H9 (cell line): ENCODE measurements at regions not wholly inside any gene's neighbourhood (a gene's known extent, or its start where the extent isn't known, plus 50 kb on each side); places are given as distances from the start of the nearest gene placed in this dataset.
A peak's percentile ranks its signal among the peaks of the same experiment; 100 is the strongest.

Source experiments
- DNase-seq: peaks from one replicate; pipeline ENCODE4 v3.0.0-alpha.2; 2017
- H2AFZ ChIP-seq: one replicate; pipeline ENCODE4 v1.6.1; 2013; ENCODE audit warnings: mild to moderate bottlenecking, low read length, control low read depth, moderate library complexity
- H2AK5ac ChIP-seq: 2 replicates; pipeline ENCODE4 v1.6.1; 2013; ENCODE audit warnings: low read length, control low read depth, mixed read lengths; ENCODE audit not compliant: insufficient read length
- H2BK120ac ChIP-seq: one replicate; pipeline ENCODE4 v1.6.1; 2013; ENCODE audit warnings: low read depth, mild to moderate bottlenecking, low read length, control low read depth, inconsistent platforms; ENCODE audit not compliant: poor library complexity, severe bottlenecking
- H2BK12ac ChIP-seq: 2 replicates; pipeline ENCODE4 v1.6.1; 2013; ENCODE audit warnings: low read length, control low read depth, mixed read lengths, low read depth; ENCODE audit not compliant: insufficient read length
- H2BK15ac ChIP-seq: 2 replicates; pipeline ENCODE4 v1.6.1; 2013; ENCODE audit warnings: low read depth, low read length, control low read depth
- H2BK20ac ChIP-seq: one replicate; pipeline ENCODE4 v1.6.1; 2013; ENCODE audit warnings: low read depth, mild to moderate bottlenecking, low read length, control low read depth, inconsistent platforms; ENCODE audit not compliant: poor library complexity, severe bottlenecking
- H2BK5ac ChIP-seq: 2 replicates; pipeline ENCODE4 v1.6.1; 2013; ENCODE audit warnings: low read length, control low read depth, mixed read lengths; ENCODE audit not compliant: insufficient read length
- H3K14ac ChIP-seq: 2 replicates; pipeline ENCODE4 v1.6.1; 2013; ENCODE audit warnings: low read length, control low read depth; ENCODE audit not compliant: insufficient read depth
- H3K18ac ChIP-seq: 2 replicates; pipeline ENCODE4 v1.6.1; 2013; ENCODE audit warnings: low read depth, mild to moderate bottlenecking, mixed read lengths, low read length, control low read depth; ENCODE audit not compliant: insufficient read length
- H3K23ac ChIP-seq: 2 replicates; pipeline ENCODE4 v1.6.1; 2013; ENCODE audit warnings: low read length, control low read depth, mixed read lengths, low read depth; ENCODE audit not compliant: insufficient read length
- H3K23me2 ChIP-seq: 2 replicates; pipeline ENCODE4 v1.6.1; 2013; ENCODE audit warnings: low read depth, mild to moderate bottlenecking, mixed read lengths, low read length, control low read depth; ENCODE audit not compliant: insufficient read length, poor library complexity, severe bottlenecking
- H3K27ac ChIP-seq: 2 replicates; pipeline ENCODE4 v1.5.1; 2013; ENCODE audit warnings: low read length, control low read depth, mixed read lengths, low read depth; ENCODE audit not compliant: insufficient read length
- H3K27me3 ChIP-seq: 2 replicates; pipeline ENCODE4 v1.6.1; 2013; ENCODE audit warnings: low read length, control low read depth, inconsistent platforms; ENCODE audit not compliant: insufficient read depth
- H3K4ac ChIP-seq: 2 replicates; pipeline ENCODE4 v1.6.1; 2013; ENCODE audit warnings: low read depth, mild to moderate bottlenecking, control low read depth, inconsistent platforms, low read length, moderate library complexity
- H3K4me1 ChIP-seq: 2 replicates; pipeline ENCODE4 v1.6.1; 2013; ENCODE audit warnings: low read length, control low read depth, inconsistent platforms; ENCODE audit not compliant: insufficient read depth
- H3K4me2 ChIP-seq: 2 replicates; pipeline ENCODE4 v1.6.1; 2013; ENCODE audit warnings: low read length, control low read depth, mixed read lengths; ENCODE audit not compliant: insufficient read length, insufficient read depth
- H3K56ac ChIP-seq: 2 replicates; pipeline ENCODE4 v1.6.1; 2013; ENCODE audit warnings: low read depth, mild to moderate bottlenecking, mixed read lengths, low read length, control low read depth; ENCODE audit not compliant: insufficient read length
- H3K79me1 ChIP-seq: 2 replicates; pipeline ENCODE4 v1.6.1; 2013; ENCODE audit warnings: low read depth, mild to moderate bottlenecking, moderate library complexity, low read length, control low read depth, inconsistent platforms; ENCODE audit not compliant: insufficient read depth, poor library complexity, severe bottlenecking
- H3K79me2 ChIP-seq: 2 replicates; pipeline ENCODE4 v1.6.1; 2013; ENCODE audit warnings: low read length, control low read depth, inconsistent platforms; ENCODE audit not compliant: insufficient read depth
- H3K9ac ChIP-seq: 2 replicates; pipeline ENCODE4 v1.6.1; 2013; ENCODE audit warnings: low read length, control low read depth, mixed read lengths; ENCODE audit not compliant: insufficient read length; ENCODE audit errors: extremely low read depth
- H3K9me3 ChIP-seq: one replicate; pipeline ENCODE4 v1.6.1; 2013; ENCODE audit warnings: low read depth, low read length, inconsistent platforms; ENCODE audit not compliant: control insufficient read depth
- H3T11ph ChIP-seq: one replicate; pipeline ENCODE4 v1.6.1; 2013; ENCODE audit warnings: mild to moderate bottlenecking, low read length, control low read depth, inconsistent platforms
- H4K20me1 ChIP-seq: one replicate; pipeline ENCODE4 v1.6.1; 2013; ENCODE audit not compliant: control insufficient read depth, insufficient read length, insufficient read depth
- H4K5ac ChIP-seq: 2 replicates; pipeline ENCODE4 v1.6.1; 2013; ENCODE audit warnings: low read depth, mild to moderate bottlenecking, mixed read lengths, low read length, control low read depth; ENCODE audit not compliant: insufficient read length
- H4K8ac ChIP-seq: replicated peaks from 2 replicates; pipeline ENCODE4 v1.6.1; 2013; ENCODE audit warnings: low read length, control low read depth, mixed read lengths, low read depth; ENCODE audit not compliant: insufficient read length
- H4K91ac ChIP-seq: 2 replicates; pipeline ENCODE4 v1.6.1; 2013; ENCODE audit warnings: low read depth, mild to moderate bottlenecking, moderate library complexity, mixed read lengths, low read length, control low read depth; ENCODE audit not compliant: insufficient read length
- H3K27ac Mint-ChIP-seq, 3 experiments: 2 replicates in 2 of 3; 3 replicates in 1 of 3; pipeline ENCODE4 v1.8.0; 2020 to 2021; ENCODE audit warnings: mixed read lengths in 3 of 3, mild to moderate bottlenecking in 1 of 3, moderate library complexity in 1 of 3
- H3K27me3 Mint-ChIP-seq: 2 replicates; pipeline ENCODE4 v1.8.0; 2021; ENCODE audit warnings: low read depth, mild to moderate bottlenecking, moderate library complexity, mixed read lengths
- H3K36me3 Mint-ChIP-seq, 3 experiments: 2 replicates in 2 of 3; 3 replicates in 1 of 3; pipeline ENCODE4 v1.8.0; 2020 to 2021; ENCODE audit warnings: low read depth in 3 of 3, mixed read lengths in 3 of 3; ENCODE audit not compliant: insufficient read depth in 1 of 3
- H3K4me1 Mint-ChIP-seq, 2 experiments: 2 replicates each; pipeline ENCODE4 v1.8.0; 2020; ENCODE audit warnings: mixed read lengths in 2 of 2
- H3K4me3 Mint-ChIP-seq, 2 experiments: 2 replicates in 1 of 2; 3 replicates in 1 of 2; pipeline ENCODE4 v1.8.0; 2020 to 2021; ENCODE audit warnings: mild to moderate bottlenecking in 2 of 2, mixed read lengths in 2 of 2, moderate library complexity in 1 of 2
- H3K9me3 Mint-ChIP-seq, 2 experiments: 2 replicates in 1 of 2; 3 replicates in 1 of 2; pipeline ENCODE4 v1.8.0; 2020; ENCODE audit warnings: mild to moderate bottlenecking in 2 of 2, mixed read lengths in 2 of 2, moderate library complexity in 1 of 2
- WGBS: extraction: QIAGEN DNeasy Blood & Tissue Kit; methylation state at CpG from one replicate; pipeline ENCODE4 v1.1.7; 2013; ENCODE audit warnings: missing lambda C conversion rate, low lambda C conversion rate, mixed read lengths; ENCODE audit not compliant: insufficient read length; ENCODE audit errors: extremely low coverage; 5-methylcytosine and 5-hydroxymethylcytosine counted together
- TF ChIP-seq, protein P1 (sequence below): fragments of 200-600 bp; sonication (generic); conservative IDR thresholded peaks from 3 replicates; pipeline ENCODE4 v1.8.0; 2021; ENCODE audit warnings: antibody characterized with exemption, mild to moderate bottlenecking

DNA sequence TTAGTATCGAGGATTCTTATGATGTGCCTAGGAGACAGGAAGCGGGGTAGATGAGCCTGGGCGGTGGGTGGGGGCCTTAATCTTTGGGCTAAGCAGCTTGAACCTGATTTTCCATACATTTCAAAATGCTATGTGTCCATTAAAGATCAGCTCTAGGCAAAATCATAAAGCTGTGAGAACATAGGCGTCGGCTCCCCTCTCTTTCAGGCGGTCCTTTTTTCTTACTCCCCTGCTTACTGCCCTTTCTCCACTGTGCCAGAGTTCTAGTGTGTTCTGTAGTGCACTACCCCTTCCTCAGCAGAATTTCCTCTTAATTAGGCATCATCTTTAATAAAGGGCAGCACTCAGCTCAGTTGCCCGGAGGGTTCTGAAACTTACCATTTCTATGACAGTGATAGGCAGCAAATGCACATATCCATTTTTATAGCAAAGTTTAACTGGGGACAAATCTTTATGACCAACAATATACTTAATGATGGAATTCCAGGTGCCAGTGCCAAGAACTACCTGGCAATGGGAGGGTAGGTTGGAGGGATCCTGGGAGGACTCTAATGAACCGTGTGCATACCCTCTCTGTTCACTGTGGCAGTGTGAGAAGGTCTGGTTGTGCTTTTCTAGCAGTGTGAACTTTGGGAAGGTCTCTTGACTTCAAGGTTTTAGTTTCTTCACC is 404.5 kb upstream of the TPM1 start:
- peaks cover 17 to 20% of the 10 kb centered on the region in 2 experiments for H3K4me1 Mint-ChIP-seq
- Histone ChIP-seq H2BK120ac (no peak overlapping the region), H2BK15ac (no peak overlapping the region), H4K20me1 (peaks cover 2% of the 10 kb centered on the region), H2AFZ (no peak overlapping the region), H3K4ac (no peak overlapping the region), H3K14ac (no peak overlapping the region), H2AK5ac (no peak overlapping the region), H3K4me1 (peaks cover 2% of the 10 kb centered on the region; the same call in 1 of the 2 replicates), H3T11ph (no peak overlapping the region), H3K56ac (no peak overlapping the region), H2BK5ac (no peak overlapping the region), H3K23ac (no peak overlapping the region), H3K9ac (no peak overlapping the region), H3K9me3 (no peaks in the 10 kb centered on the region), H3K4me2 (no peak overlapping the region), H4K5ac (no peak overlapping the region), H4K91ac (no peak overlapping the region), H3K27me3 (no peaks in the 10 kb centered on the region), H3K79me1 (no peaks in the 10 kb centered on the region), H4K8ac (no peak overlapping the region), H3K27ac (no peak overlapping the region), H3K18ac (no peak overlapping the region), H2BK12ac (no peak overlapping the region), H3K79me2 (no peaks in the 10 kb centered on the region), H2BK20ac (no peak overlapping the region), H3K23me2 (no peaks in the 10 kb centered on the region)
- TF ChIP-seq, protein P1, sequence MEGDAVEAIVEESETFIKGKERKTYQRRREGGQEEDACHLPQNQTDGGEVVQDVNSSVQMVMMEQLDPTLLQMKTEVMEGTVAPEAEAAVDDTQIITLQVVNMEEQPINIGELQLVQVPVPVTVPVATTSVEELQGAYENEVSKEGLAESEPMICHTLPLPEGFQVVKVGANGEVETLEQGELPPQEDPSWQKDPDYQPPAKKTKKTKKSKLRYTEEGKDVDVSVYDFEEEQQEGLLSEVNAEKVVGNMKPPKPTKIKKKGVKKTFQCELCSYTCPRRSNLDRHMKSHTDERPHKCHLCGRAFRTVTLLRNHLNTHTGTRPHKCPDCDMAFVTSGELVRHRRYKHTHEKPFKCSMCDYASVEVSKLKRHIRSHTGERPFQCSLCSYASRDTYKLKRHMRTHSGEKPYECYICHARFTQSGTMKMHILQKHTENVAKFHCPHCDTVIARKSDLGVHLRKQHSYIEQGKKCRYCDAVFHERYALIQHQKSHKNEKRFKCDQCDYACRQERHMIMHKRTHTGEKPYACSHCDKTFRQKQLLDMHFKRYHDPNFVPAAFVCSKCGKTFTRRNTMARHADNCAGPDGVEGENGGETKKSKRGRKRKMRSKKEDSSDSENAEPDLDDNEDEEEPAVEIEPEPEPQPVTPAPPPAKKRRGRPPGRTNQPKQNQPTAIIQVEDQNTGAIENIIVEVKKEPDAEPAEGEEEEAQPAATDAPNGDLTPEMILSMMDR: no peak
- H3K9me3 Mint-ChIP-seq: no peaks in the 10 kb centered on the region; a peak in 1 of 5 replicates
- H3K27me3 Mint-ChIP-seq: no peaks in the 10 kb centered on the region
- no peak overlapping the region for H3K4me3 Mint-ChIP-seq
- H3K36me3 Mint-ChIP-seq: no peaks in the 10 kb centered on the region
- DNase-seq: no peak
- WGBS: no CpG with 5 or more reads among the region's 8 CpGs
- peak overlapping the region in 2 of 3 experiments; percentile 45 to 56; a peak in 1 of 7 replicates for H3K27ac Mint-ChIP-seq
